Lung (tissue), 11 donors: ENCODE measurements at regions not wholly inside any gene's neighbourhood (a gene's known extent, or its start where the extent isn't known, plus 50 kb on each side); places are given as distances from the start of the nearest gene placed in this dataset.

Source experiments
- ATAC-seq: fragments of 200-7000 bp; cut with Tn5 transposase; one replicate; pipeline ENCODE4 v1.9.1; 2020; ENCODE audit warnings: moderate number of reproducible peaks; ENCODE audit not compliant: insufficient read depth, low FRiP score
- DNase-seq, 3 donors: peaks; one replicate each; pipeline ENCODE4 v3.0.0-alpha.2; 2013 to 2017
- H3K27ac ChIP-seq, 2 donors: one replicate each; pipeline ENCODE4 v1.5.1; 2013; ENCODE audit warnings: mild to moderate bottlenecking in 2 of 2, moderate library complexity in 2 of 2, control low read depth in 1 of 2, inconsistent platforms in 1 of 2, low read depth in 1 of 2, low read length in 1 of 2
- H3K27me3 ChIP-seq, 3 donors: one replicate each; pipeline ENCODE4 v1.5.1; 2013; ENCODE audit warnings: low read length in 2 of 3; ENCODE audit not compliant: control insufficient read depth in 3 of 3, insufficient read depth in 3 of 3
- H3K36me3 ChIP-seq, 4 donors: one replicate each; pipeline ENCODE4 v1.5.1; 2013; ENCODE audit warnings: low read length in 4 of 4, mild to moderate bottlenecking in 1 of 4, moderate library complexity in 1 of 4; ENCODE audit not compliant: control insufficient read depth in 4 of 4, insufficient read depth in 4 of 4
- H3K4me1 ChIP-seq, 5 donors: one replicate each; pipeline ENCODE4 v1.5.1; 2013; ENCODE audit warnings: low read length in 5 of 5, mild to moderate bottlenecking in 2 of 5, moderate library complexity in 1 of 5; ENCODE audit not compliant: control insufficient read depth in 5 of 5, insufficient read depth in 5 of 5
- H3K4me3 ChIP-seq: one replicate; pipeline ENCODE4 v1.5.1; 2013; ENCODE audit warnings: mild to moderate bottlenecking, control low read depth, moderate library complexity
- H3K9ac ChIP-seq, 2 donors: one replicate each; pipeline ENCODE4 v1.5.1; 2013; ENCODE audit warnings: low read length in 2 of 2, control low read depth in 1 of 2; ENCODE audit not compliant: insufficient read depth in 1 of 2
- H3K9me3 ChIP-seq, 4 donors: one replicate each; pipeline ENCODE4 v1.5.1; 2013; ENCODE audit warnings: low read length in 3 of 4, mild to moderate bottlenecking in 1 of 4, moderate library complexity in 1 of 4; ENCODE audit not compliant: control insufficient read depth in 4 of 4, insufficient read depth in 3 of 4
- CTCF ChIP-seq: IDR thresholded peaks from 2 replicates; pipeline ENCODE4 v1.5.1; 2012; ENCODE audit warnings: mild to moderate bottlenecking; ENCODE audit errors: control extremely low read depth, extremely low read depth
- WGBS, 2 donors: extraction: QIAGEN DNeasy Blood & Tissue Kit; methylation state at CpG; one replicate each; pipeline ENCODE4 v1.1.7; 2013; 5-methylcytosine and 5-hydroxymethylcytosine counted together
- donor health status: control.
- donor health status: control.
- donor health status: Bipolar disorder and iron deficiency.
- donor health status: healthy.
- donor health status: DM: yes; HTN: yes; CAD: no.

- Histone ChIP-seq H3K36me3 (no peaks in the 10 kb centered on the region), H3K9ac (no peak overlapping the region), H3K27me3 (peaks cover 0 to 3% (median 0%) of the 10 kb centered on the region in 3 donors), H3K9me3 (peaks cover 0 to 2% (median 0%) of the 10 kb centered on the region in 4 donors), H3K4me3 (no peak overlapping the region), H3K27ac (no peak overlapping the region), H3K4me1 (peaks cover 0 to 9% (median 0%) of the 10 kb centered on the region in 5 donors)
- no peak for DNase-seq
- 90% methylated on average over 4 of the region's 4 CpGs for WGBS, 2 donors
- ATAC-seq, result no peak
- TF ChIP-seq CTCF, result no peak
Measured at GRCh38 chr13:109680930-109681329, 105.5 kb downstream of the IRS2 start.

GRCh38 chr13:109680288-109680687 is 106.1 kb downstream of the IRS2 start:
- Histone ChIP-seq H3K9me3 (peaks cover 0 to 2% (median 0%) of the 10 kb centered on the region in 4 donors), H3K4me1 (peaks cover 0 to 9% (median 0%) of the 10 kb centered on the region in 5 donors), H3K27ac (no peak overlapping the region), H3K9ac (no peak overlapping the region), H3K36me3 (no peaks in the 10 kb centered on the region), H3K27me3 (peaks cover 0 to 3% (median 0%) of the 10 kb centered on the region in 3 donors), H3K4me3 (no peak overlapping the region)
- TF ChIP-seq CTCF, result no peak
- DNase-seq (no peak), ATAC-seq (no peak)
- WGBS, 2 donors, result 91 to 92% methylated on average over 4 of the region's 4 CpGs

- no peak overlapping the region for H3K9ac ChIP-seq
- TF ChIP-seq CTCF, result no peak
- no peak overlapping the region for H3K4me3 ChIP-seq
- H3K27ac ChIP-seq, result no peak overlapping the region
- no peaks in the 10 kb centered on the region for H3K4me1 ChIP-seq
- ATAC-seq, result no peak
- H3K9me3 ChIP-seq, result peaks cover 0 to 2% (median 0%) of the 10 kb centered on the region in 4 donors
- H3K36me3 ChIP-seq, result no peaks in the 10 kb centered on the region
- WGBS, 2 donors, result 86 to 90% methylated on average over 4 of the region's 4 CpGs
- peaks cover 0 to 3% (median 0%) of the 10 kb centered on the region in 3 donors for H3K27me3 ChIP-seq
- no peak for DNase-seq
Measured at GRCh38 chr13:109678459-109678858, 107.9 kb downstream of the IRS2 start.

GRCh38 chr13:109677206-109677605 is 109.2 kb downstream of the IRS2 start:
- no peak overlapping the region for H3K27ac ChIP-seq
- no peak for TF ChIP-seq CTCF
- no peak overlapping the region for H3K4me3 ChIP-seq
- H3K27me3 ChIP-seq, result peaks cover 0 to 3% (median 0%) of the 10 kb centered on the region in 3 donors
- H3K4me1 ChIP-seq, result no peaks in the 10 kb centered on the region
- DNase-seq, result no peak
- H3K36me3 ChIP-seq, result no peaks in the 10 kb centered on the region
- no peak overlapping the region for H3K9ac ChIP-seq
- H3K9me3 ChIP-seq, result peaks cover 0 to 2% (median 0%) of the 10 kb centered on the region in 4 donors
- no peak for ATAC-seq
- 96 to 99% methylated on average over 5 of the region's 5 CpGs for WGBS, 2 donors
